ENCODE measurements at regions not wholly inside any gene's neighbourhood (a gene's known extent, or its start where the extent isn't known, plus 50 kb on each side); places are given as distances from the start of the nearest gene placed in this dataset.
"Not testable (repeated sequence)": the region's sequence is repeated elsewhere in the genome, so short reads cannot be mapped to it uniquely, and the experiment has no call there.

DNA sequence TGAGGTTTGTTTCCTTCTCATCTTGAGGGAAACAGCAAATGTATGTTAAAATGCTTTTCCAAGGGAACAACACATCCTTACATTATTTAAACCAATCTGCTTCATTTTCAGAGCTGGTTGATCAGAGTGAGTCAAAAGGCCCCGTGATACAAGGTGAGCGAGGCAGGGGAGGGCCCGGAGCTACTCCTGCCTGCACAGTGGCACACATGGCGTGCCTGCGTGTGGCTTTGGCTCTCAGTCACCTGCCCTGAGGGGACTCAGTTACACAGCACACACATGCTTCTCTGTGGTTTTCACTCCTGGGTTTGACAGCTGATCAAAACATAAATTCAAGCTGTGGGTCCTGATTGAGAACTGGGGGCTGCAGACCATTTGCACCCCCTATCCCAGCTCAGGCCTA is 105.3 kb downstream of the NSUN5 start:
- DNase-seq; H3K27ac ChIP-seq; H3K4me1 ChIP-seq; H3K9me3 ChIP-seq; H3K36me3 ChIP-seq; H3K4me3 ChIP-seq; H3K27me3 ChIP-seq; intact Hi-C loops (cut with DNase I; ENCODE audit: low total_unique reads): not testable (repeated sequence)

DNA sequence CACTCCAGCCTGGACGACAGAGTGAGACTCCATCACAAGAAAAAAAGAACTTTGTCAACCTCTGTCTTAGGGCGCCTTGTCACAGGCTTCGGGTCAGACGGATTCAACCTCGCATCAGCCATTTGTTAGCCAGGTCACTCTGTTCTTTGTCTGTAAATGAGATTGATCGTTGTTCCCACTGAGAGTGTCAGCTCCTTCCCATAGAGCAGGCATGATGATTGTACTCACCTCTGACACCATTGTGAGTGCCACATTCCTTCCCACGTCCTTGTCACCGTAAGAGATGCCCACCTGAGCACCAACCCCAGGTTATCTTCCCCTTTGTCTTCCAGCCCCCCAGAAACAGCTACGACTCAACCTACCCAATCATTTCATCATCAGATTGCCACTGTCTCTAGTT is 107.4 kb downstream of the NSUN5 start:
- H3K4me3 ChIP-seq; H3K9me3 ChIP-seq; H3K36me3 ChIP-seq; H3K4me1 ChIP-seq; intact Hi-C loops (cut with DNase I; ENCODE audit: low total_unique reads); H3K27me3 ChIP-seq; H3K27ac ChIP-seq: not testable (repeated sequence)
- DNase-seq: peak in 1 of 2 donors; percentile 7

DNA sequence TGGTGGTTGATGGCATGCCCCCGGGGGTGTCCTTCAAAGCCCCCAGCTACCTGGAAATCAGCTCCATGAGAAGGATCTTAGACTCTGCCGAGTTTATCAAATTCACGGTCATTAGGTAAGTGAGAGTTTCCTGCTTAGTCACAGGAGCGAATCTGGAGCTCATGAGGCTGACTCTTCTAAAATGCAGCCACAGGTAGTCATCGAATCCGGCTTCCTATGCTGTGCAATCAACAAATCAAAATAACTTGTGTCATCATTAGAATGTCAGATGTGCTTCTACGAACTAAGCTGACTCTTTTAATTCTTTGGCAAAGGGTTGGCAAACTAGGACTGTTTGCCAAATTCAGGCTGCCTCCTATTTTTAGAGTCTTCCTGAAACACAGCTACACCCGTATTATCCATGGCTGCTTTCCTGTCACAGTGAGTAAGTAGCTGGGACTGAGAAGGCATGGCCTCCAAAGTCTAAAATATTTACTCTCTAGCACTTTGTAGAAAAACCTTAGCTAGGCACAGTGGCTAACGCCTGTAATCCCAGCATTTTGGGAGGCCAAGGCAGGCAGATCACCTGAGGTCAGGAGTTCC is 108.0 kb downstream of the NSUN5 start:
- intact Hi-C loops (cut with DNase I; ENCODE audit: low total_unique reads); H3K4me1 ChIP-seq; H3K36me3 ChIP-seq; H3K27me3 ChIP-seq; H3K27ac ChIP-seq; H3K4me3 ChIP-seq; H3K9me3 ChIP-seq; DNase-seq: not testable (repeated sequence)

DNA sequence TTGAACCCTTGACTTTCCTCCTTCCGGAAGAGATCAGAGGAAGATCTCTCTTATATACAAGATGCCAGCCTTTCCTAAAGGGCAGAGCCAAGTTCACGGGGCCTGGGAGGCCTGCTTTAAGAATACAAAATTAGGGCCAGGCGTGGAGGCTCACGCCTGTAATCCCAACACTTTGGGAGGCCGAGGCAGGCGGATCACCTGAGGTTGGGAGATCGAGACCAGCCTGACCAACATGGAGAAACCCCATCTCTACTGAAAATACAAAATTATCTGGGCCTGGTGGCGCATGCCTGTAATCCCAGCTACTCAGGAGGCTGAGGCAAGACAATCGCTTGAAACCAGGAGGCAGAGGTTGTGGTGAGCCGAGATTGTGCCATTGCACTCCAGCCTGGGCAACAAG is 108.2 kb upstream of the SPDYE9 start:
- H3K27ac ChIP-seq; H3K9me3 ChIP-seq; DNase-seq; intact Hi-C loops (cut with DNase I; ENCODE audit: low total_unique reads); H3K4me3 ChIP-seq; H3K27me3 ChIP-seq; H3K4me1 ChIP-seq; H3K36me3 ChIP-seq: not testable (repeated sequence)

DNA sequence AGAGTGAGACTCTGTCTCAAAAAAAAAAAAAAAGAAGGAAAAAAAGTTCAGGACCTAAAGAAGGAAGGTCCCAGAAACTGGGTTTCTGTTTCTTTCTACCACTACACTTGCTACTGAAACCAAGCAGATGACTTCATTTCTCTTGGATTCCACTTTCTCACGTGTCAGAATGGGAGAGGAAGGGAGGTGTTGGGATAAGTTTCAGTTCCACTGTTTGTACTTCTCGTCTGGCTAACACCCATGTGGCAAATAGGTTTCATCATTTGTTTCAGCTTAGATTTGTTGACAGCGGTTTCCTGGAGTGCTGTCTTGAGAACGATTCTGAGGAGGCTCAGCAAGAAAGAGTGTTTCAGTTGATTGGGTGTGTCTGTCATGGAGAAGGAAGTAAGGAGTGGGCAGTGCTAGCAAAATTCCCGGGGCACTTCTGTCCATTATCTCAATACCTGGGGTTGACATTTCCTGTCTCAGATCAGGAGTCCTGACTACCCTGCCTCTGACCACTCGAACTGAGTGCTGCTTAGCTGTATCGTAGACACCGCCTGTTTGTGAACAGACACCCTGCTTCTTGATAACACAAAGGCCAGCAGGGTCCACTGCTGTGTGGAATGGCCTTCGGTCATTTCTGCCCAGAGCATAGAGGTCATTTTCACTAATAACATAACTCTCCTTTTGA is 104.8 kb upstream of the SPDYE9 start:
- H3K36me3 ChIP-seq; H3K4me3 ChIP-seq; DNase-seq; H3K27ac ChIP-seq; H3K4me1 ChIP-seq; intact Hi-C loops (cut with DNase I; ENCODE audit: low total_unique reads); H3K9me3 ChIP-seq; H3K27me3 ChIP-seq: not testable (repeated sequence)

DNA sequence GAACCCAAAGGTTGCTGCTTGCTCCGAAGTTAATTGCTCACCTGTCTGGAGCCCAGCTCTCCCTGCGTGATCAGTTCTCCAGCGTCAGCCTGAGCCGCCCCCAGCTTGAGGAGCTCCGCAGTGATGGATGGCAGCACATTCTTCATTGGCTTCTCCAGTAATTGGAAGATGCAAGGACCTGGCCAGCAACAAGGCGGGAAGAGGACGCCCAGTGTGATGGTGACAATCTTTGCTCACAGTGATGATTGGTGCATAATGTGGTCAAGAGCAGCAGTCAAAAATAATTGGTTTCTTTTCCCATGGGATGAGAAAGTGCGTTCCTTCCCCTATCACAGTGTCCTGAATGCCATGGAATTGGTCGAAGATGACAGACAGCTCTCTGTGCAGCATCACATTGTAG is 102.4 kb upstream of the SPDYE9 start:
- H3K27ac ChIP-seq, DNase-seq, H3K36me3 ChIP-seq: not testable (repeated sequence)

DNA sequence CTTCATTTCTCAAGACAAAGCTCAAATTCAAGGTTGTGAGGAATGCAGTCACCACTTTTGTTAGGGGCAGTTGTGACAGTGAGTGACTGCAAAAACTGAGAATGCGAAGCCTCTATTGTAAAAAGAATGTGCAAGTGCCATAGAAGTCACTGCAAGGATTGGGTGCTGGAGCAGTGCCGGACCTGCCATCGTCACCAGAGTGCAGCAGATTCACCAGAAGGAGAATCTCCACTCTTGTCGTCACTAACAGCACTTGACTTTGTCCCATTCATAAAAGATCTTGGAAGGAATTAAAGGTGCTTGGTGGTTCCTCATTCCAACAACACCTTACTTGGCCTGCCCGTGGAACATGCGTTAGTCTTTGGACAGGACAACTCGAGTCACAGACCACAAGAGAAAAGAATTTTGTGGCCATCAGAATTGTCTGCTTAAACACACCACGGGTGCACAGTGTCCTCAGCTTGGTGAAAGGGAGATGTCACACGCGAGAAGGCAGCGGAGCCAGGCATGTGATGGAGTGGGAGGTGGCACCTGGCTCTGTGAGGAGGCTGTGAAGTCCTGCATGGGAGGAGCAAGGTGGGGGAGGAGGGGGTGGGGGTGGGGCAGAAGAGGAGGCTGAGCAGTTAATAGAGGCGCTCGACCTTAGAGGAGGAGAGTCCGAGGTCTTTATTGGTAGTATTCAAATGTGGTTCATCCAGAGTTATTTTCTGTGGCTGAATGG is 100.9 kb upstream of the SPDYE9 start:
- H3K36me3 ChIP-seq; H3K9me3 ChIP-seq; DNase-seq; intact Hi-C loops (cut with DNase I; ENCODE audit: low total_unique reads); H3K4me3 ChIP-seq; H3K27ac ChIP-seq; H3K4me1 ChIP-seq; H3K27me3 ChIP-seq: not testable (repeated sequence)

More for the DNA sequence above, 102.4 kb upstream of the SPDYE9 start:
- H3K27me3 ChIP-seq; H3K4me3 ChIP-seq; H3K4me1 ChIP-seq; H3K9me3 ChIP-seq; intact Hi-C loops (cut with DNase I; ENCODE audit: low total_unique reads): not testable (repeated sequence)

DNA sequence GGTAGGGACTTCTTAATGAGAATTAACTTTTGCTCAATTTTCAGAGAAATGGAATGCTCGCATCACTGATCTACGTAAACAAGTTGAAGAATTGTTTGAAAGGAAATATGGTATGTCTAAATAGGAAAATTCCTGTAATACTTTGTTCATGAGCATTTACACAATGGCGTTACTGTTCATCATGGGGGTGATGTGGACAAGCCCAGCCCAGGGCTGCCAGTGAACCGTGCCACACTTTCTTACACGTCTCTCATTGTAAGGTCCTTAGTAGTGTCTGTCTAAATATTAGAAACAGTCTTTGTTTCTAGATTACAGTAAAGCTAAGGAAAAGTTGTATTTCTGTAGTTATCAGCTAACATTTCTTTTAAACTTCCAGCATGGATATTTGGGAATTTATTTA is 91.0 kb upstream of the SPDYE9 start:
- H3K27ac ChIP-seq; H3K27me3 ChIP-seq; H3K9me3 ChIP-seq; H3K4me3 ChIP-seq; H3K36me3 ChIP-seq; H3K4me1 ChIP-seq; DNase-seq; intact Hi-C loops (cut with DNase I; ENCODE audit: low total_unique reads): not testable (repeated sequence)

DNA sequence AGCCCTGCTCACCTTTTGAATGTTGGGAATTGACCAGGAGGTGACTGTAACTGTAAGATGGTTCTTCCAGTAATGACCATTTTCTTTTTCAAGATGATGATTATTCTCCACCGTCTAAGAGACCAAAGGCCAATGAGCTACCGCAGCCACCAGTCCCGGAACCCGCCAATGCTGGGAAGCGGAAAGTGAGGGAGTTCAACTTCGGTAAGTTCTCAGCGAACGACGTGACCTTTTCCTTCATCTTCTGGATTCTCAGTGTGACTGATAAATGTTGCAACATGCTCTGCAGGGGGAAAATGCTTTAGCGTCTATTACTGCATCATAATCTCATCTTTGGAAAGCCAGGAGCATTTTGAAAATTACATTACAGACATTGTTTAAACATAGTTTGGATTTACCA is 89.5 kb upstream of the SPDYE9 start:
- H3K9me3 ChIP-seq; DNase-seq; H3K4me3 ChIP-seq; H3K27ac ChIP-seq; H3K36me3 ChIP-seq; intact Hi-C loops (cut with DNase I; ENCODE audit: low total_unique reads); H3K27me3 ChIP-seq; H3K4me1 ChIP-seq: not testable (repeated sequence)

DNA sequence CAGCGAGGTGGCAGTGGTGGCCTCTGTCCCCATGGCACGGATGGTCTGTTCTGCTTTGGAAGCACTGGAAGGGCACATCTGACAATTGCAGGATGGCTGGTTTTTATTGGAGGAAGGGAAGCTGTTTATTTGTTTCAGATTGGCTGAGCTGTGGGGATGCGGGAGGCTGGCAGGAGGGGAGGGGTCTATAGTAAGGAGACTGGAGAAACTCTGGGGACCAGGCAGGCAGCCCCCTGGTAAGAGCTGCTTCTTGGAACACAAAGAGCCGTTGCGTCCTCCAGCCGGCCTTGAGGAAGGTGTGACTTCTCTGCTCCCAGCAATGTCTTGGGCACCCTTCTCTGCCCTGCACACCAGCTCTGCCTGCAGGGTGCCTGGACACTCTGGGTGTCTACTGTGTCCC is 85.1 kb upstream of the SPDYE9 start:
- H3K36me3 ChIP-seq; H3K27ac ChIP-seq; H3K9me3 ChIP-seq; H3K4me3 ChIP-seq; H3K27me3 ChIP-seq; DNase-seq; H3K4me1 ChIP-seq; intact Hi-C loops (cut with DNase I; ENCODE audit: low total_unique reads): not testable (repeated sequence)

DNA sequence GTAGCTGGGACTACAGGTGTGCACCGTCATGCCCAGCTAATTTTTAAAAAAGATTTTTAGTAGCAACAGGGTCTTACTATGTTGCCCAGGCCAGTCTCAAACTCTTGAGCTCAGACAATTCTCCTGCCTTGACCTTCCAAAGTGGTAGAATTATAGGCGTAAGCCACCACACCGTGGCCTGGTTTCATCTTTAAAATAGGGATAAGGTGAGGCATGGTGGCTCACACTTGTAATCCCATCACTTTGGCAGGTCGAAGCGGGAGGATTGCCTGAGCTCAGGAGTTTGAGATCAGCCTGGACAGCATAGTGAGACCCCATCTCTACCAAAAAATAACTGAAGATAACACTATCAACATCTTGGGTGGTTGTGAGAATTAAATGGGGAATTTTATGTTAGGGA is 84.6 kb upstream of the SPDYE9 start:
- H3K4me1 ChIP-seq; intact Hi-C loops (cut with DNase I; ENCODE audit: low total_unique reads); H3K36me3 ChIP-seq; H3K4me3 ChIP-seq; H3K27me3 ChIP-seq; DNase-seq; H3K27ac ChIP-seq; H3K9me3 ChIP-seq: not testable (repeated sequence)

DNA sequence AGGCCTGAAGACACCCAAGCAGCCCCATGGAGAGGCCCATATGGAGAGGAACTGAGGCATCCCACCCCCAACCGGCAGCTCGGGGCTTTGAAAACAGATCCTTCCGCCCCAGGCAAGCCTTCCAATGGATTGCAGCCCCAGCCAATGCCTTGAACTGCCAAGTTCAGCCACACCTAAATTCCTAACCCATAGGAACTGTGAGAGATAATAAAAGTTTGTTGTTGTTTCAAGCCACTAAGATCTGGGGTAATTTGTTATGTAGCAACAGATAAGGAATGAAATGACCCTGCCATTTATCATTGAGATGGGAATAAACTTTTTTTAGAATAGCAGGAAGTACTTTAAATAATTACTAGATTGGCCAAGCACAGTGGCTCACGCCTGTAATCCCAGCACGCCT is 80.3 kb upstream of the SPDYE9 start:
- H3K9me3 ChIP-seq; H3K27ac ChIP-seq; H3K4me3 ChIP-seq; H3K27me3 ChIP-seq; H3K36me3 ChIP-seq; intact Hi-C loops (cut with DNase I; ENCODE audit: low total_unique reads); DNase-seq; H3K4me1 ChIP-seq: not testable (repeated sequence)

DNA sequence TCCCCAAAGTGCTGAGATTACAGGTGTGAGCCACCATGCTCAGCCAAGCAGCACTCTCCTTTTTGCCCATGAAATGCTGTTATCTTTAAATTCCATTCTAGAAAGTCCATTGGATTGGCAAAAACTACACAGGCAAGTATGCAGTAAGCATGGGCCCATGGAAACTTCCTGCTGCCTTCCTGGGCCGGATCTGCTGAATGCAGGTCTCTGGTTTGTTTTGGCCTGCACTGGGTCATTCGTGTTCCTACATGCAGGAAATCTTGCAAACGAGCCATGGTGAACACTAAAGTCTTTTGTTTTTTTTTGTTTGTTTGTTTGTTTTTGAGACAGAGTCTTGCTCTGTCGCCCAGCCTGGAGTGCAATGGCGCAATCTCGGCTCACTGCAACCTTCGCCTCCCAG is 76.8 kb upstream of the SPDYE9 start:
- H3K27me3 ChIP-seq; H3K4me3 ChIP-seq; DNase-seq; H3K36me3 ChIP-seq; H3K9me3 ChIP-seq; H3K4me1 ChIP-seq; H3K27ac ChIP-seq; intact Hi-C loops (cut with DNase I; ENCODE audit: low total_unique reads): not testable (repeated sequence)

DNA sequence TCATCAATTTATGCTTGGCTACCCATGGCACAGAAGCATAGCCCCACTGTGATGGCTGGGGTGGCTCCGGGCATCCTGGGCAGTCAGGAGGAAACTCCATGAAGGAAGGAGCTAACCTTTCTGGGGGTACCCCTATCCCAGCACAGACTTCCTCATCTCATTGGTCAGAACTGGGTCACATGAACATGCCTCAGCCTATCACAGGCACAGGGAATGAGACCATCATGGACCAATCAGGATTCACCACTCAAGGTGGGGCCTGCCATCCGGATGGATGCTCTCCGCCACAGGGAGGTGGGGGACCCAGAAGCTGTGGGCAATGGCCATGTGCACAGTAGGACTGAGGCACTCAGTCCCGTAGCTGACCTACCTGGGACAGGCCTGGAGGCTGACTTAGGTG is 75.9 kb upstream of the SPDYE9 start:
- intact Hi-C loops (cut with DNase I; ENCODE audit: low total_unique reads); H3K4me3 ChIP-seq; H3K27ac ChIP-seq; H3K36me3 ChIP-seq; H3K27me3 ChIP-seq; H3K4me1 ChIP-seq; DNase-seq; H3K9me3 ChIP-seq: not testable (repeated sequence)

All from uterus (tissue), 3 donors.